NCI-H2029 (cell line): ENCODE measurements at regions not wholly inside any gene's neighbourhood (a gene's known extent, or its start where the extent isn't known, plus 50 kb on each side); places are given as distances from the start of the nearest gene placed in this dataset.

Experiments
- DNase-seq: peaks from one replicate; lab custom pipeline; 2025; lab: John Stamatoyannopoulos, UW

DNA sequence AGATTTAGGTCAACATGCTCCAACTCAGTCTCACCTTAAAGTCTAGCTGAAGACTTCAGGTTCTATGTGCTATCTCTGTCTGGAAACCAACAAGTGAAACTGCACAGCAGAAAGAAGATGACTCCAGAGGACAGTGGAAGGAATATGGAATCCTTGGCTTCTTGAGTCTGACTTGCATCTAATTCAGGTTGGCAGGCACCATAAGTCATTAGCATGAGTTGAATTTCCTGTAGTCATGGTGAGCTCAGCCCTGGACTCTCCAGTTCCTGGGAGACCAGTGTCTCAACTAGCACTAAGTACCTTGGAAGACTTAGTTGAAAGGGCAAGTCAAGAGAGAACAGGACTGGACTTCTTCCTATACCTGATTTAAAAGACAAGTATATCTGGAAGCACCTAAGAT lies 129.7 kb downstream of the DTWD1 start:
- DNase-seq = no peak

DNA sequence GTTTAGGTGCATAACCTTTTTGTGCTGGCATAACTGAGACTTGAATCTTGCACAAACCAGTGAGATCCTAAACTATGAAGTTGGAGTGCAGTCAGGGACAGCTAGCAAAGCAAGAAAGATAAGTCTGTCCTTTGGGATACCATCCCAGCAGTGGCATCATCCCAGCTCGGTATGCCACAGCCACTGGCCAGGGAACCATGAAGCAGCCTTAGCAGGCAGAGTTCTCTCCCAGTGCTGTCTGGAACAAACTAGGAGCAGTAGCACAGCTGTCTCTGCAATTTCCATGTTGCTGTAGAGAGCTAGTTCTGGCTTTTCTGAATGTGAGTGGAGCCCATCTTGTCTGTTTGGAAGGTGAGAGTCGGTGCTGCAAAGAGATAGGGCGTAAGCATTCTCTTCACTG lies 130.3 kb downstream of the DTWD1 start:
- DNase-seq = no peak

DNA sequence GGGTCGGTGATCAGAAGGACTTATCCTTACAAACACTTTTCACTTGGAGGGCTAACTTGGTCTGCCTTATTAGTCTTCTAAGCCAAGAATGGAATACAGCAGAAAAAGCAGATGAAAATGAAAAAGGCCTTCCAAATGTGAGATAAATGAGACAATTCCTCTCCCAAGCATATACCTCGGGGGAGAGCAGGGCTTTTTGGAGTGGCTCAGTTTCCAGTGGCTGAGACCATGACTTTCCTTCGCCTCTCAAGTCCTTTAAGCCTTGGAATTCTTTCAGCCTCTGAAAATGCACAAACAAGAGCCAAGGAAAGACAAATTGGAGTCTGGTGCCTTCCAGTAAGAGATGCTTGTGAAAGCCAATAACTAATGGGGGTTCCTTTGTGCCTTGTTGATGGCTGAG lies 130.9 kb downstream of the DTWD1 start:
- DNase-seq = no peak

DNA sequence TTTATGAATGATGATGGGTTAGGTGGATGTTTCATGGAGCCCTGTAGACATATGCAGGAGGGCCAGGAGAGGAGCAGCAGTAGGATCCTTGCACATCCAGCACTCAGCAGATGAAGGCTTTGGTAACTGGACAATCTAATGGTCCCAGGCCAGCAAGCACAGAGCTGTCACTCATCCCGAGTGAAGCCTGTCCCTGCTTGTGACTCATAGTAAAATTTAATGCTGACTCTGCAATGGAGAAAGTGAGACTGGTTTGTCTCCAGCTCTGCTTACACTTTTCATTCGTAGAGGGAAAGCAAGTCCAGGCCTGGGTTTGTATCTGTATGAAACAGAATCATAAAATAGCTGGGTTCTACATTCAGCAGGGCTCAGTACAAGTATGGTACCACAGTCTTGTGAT lies 131.7 kb downstream of the DTWD1 start:
- DNase-seq = no peak

DNA sequence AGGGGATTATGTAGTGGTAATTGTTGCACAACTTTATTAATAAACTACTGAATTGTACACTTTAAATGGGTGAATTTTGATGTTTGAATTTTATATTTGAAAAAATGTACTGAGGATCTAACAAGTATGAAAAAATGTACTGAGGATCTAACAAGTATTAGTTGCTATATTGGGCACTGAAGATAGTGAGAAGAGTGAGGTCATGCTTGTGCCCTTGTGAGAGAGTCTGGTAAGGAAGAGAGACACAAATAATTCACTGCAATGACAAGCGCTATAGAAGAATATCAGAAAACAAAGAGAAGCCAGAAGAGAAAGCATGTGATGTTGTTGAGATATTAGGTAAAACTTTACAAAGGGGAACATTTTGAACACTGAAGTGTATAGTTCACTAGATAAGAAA lies 137.6 kb downstream of the DTWD1 start:
- no peak for DNase-seq

DNA sequence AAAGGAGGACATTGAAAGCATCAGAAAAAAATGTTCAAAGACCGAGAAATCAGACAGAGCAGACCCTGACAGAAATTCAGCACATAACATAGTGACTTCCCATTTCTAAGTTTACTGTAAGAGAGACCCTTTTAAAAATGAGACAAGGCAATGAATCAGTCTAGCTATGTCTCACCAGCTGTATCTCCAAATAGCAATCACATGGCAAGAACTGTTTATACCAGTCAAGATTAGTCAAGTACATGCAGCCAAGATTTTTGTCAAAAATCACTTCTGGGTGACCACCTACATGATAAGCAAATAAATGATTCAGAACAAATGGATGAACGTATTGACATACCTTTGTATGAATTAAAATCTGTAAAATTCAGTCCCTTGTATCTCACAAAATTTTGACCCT lies 138.0 kb downstream of the DTWD1 start:
- no peak for DNase-seq

DNA sequence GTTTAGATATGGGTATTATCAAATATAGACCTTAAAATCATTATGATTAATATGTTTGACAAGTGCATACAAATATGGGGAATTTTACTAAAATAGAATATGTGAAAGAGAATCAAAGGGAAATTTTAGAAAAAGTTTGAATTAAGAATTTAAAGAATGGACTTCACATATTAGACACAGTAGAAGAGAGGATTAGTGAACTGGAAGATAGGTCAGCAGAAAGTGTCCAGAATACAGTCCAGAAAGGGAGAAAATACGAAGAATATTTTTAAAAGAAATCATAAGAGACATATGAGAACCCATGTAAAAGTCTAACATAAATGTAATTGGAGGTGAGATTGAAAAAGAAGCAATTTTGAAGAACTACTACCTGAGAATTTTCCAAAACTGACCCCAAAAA lies 139.9 kb downstream of the DTWD1 start:
- no peak for DNase-seq

DNA sequence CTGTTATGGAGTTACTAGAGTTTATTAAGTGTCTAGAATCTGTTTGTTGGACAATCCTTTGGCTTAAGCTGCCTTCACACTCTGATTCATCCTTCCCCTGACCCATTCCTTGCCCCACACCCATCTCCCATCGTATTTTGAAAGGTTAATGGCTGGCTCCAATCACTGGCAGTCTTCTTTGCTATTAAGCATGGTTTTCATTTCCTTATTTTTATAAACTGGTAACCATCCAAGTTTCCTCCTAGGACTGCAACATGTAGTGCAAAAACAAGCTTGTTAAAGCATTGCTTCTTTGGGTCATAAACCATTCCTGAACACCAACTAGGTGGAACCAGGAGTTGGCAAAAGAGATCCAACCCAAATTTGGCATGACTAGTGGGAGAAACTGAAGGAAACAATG lies 148.4 kb downstream of the DTWD1 start:
- no peak for DNase-seq

DNA sequence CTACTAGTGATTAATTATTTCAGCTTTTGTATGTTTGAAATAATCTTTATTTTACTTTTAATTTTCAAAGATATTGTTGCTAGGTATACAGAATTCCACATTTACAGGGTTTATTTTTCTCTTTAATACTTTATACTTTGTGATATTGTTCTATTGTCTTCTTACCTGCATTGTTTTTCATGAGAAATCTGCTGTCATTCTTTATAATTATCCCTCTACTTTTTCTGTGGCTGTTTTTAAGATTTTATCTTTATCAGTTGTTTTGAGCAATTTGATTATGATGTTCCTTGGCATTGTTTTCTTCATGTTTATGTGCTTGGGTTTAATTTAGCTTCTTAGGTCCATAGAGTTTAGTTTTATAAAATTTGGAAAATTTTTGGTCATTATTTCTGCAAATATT lies 168.6 kb downstream of the DTWD1 start:
- DNase-seq = no peak

DNA sequence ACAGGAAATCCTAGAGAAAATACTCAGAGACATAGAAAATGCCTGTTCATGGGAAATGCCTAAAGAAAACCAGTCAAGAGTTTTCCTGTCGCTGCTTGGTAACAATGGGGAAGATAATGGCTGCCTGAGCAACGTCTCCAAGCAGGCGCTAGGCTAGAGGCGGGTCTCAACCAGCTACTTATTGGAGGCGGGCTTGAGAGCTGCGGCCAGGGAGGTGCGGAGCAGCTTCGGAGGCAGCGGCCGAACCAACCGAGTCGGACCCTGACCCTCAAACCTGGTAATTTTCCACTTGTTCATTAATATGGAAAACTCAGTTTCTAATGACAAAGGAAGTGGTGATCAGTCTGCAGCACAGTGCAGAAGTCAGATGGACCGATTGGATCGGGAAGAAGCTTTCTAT lies 173.1 kb downstream of the DTWD1 start:
- DNase-seq = no peak

DNA sequence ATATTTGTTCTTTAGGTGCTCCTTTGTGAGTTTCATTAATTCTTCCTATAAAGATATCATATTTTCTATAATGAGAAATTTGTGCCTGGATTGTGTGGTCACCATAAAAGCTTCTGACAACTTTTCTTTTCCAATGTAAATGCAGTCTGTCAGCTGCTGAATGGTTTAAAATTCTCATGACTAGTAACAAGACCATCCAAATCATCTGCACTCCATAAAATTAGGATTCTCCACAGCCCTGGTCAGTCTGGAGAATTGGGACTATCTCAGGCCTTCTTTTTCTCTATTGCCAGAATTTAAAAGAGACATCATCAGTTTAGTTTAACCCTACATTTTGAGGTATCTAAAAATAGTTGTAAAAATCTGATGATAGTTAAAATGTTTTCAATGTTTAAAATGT lies 180.9 kb downstream of the DTWD1 start:
- no peak for DNase-seq
